Spleen (tissue), 11 donors: ENCODE measurements at regions not wholly inside any gene's neighbourhood (a gene's known extent, or its start where the extent isn't known, plus 50 kb on each side); places are given as distances from the start of the nearest gene placed in this dataset.

Source experiments
- DNase-seq: peaks from one replicate; pipeline ENCODE4 v3.0.0-alpha.2; 2020
- H3K27ac ChIP-seq, 8 donors: fragments of 200-600 bp; sonication (generic) in 7 of 8; 1 replicate in 4 of 8; 2 replicates in 4 of 8; pipeline versions ENCODE4 v1.5.0 to v1.8.0; 2016 to 2021; ENCODE audit warnings: inconsistent platforms in 4 of 8, mild to moderate bottlenecking in 4 of 8, moderate library complexity in 1 of 8
- H3K27me3 ChIP-seq, 7 donors: fragments of 200-600 bp; sonication (generic) in 6 of 7; replicated peaks in 1 of 7; 1 replicate in 4 of 7; 2 replicates in 3 of 7; pipeline versions ENCODE4 v1.5.0 to v1.8.0; 2016 to 2021; ENCODE audit warnings: inconsistent platforms in 3 of 7, mild to moderate bottlenecking in 1 of 7
- H3K36me3 ChIP-seq, 6 donors: fragments of 200-600 bp; sonication (generic) in 5 of 6; 1 replicate in 4 of 6; 2 replicates in 2 of 6; pipeline versions ENCODE4 v1.5.0 to v1.8.0; 2016 to 2021; ENCODE audit warnings: inconsistent platforms in 2 of 6
- H3K4me1 ChIP-seq, 6 donors: fragments of 200-600 bp; sonication (generic) in 5 of 6; 1 replicate in 3 of 6; 2 replicates in 3 of 6; pipeline versions ENCODE4 v1.5.0 to v1.8.0; 2016 to 2021; ENCODE audit warnings: inconsistent platforms in 3 of 6
- H3K4me3 ChIP-seq, 8 donors: fragments of 200-600 bp; sonication (generic) in 7 of 8; 1 replicate in 4 of 8; 2 replicates in 4 of 8; pipeline versions ENCODE4 v1.5.0 to v1.8.0; 2016 to 2021; ENCODE audit warnings: inconsistent platforms in 4 of 8, mild to moderate bottlenecking in 4 of 8, moderate library complexity in 2 of 8
- H3K9me3 ChIP-seq, 8 donors: fragments of 200-600 bp; sonication (generic) in 7 of 8; 1 replicate in 4 of 8; 2 replicates in 4 of 8; pipeline versions ENCODE4 v1.5.0 to v1.8.0; 2016 to 2021; ENCODE audit warnings: inconsistent platforms in 4 of 8
- POLR2A ChIP-seq, 3 donors: fragments of 450-650 bp; IDR thresholded peaks; one replicate each; pipeline ENCODE4 v1.5.1; 2017; ENCODE audit warnings: antibody characterized with exemption in 3 of 3, mild to moderate bottlenecking in 1 of 3
- POLR2AphosphoS5 ChIP-seq, 3 donors: sonication (generic); formaldehyde crosslinking; IDR thresholded peaks; one replicate each; pipeline ENCODE4 v1.5.1; 2017; ENCODE audit warnings: antibody characterized with exemption in 3 of 3
- WGBS, 5 donors: extraction: QIAGEN DNeasy Blood & Tissue Kit in 3 of 5; methylation state at CpG; one replicate each; pipeline versions ENCODE4 v1.1.5 to v1.1.7; 2013 to 2018; 5-methylcytosine and 5-hydroxymethylcytosine counted together
- intact Hi-C: fragments of 100-400 bp; cut with DNase I; formaldehyde crosslinking; loops from one replicate; pipeline ENCODE4 v1.15.0; 2023; ENCODE audit warnings: low total_unique reads
- TF ChIP-seq, protein P1 (sequence below), 11 experiments: fragments of 200-600 bp in 7 of 11; fragments of 450-650 bp in 4 of 11; sonication (generic) in 4 of 11; IDR thresholded peaks in 8 of 11; conservative IDR thresholded peaks in 3 of 11; 1 replicate in 7 of 11; 2 replicates in 4 of 11; pipeline versions ENCODE4 v1.4.0 to v1.8.0; 2016 to 2021; ENCODE audit warnings: antibody characterized with exemption in 11 of 11, inconsistent platforms in 4 of 11, mild to moderate bottlenecking in 1 of 11
- donor health status: healthy with polysubstance abuse.
- donor health status: DM: no; HTN: no; CAD: no; lungs with moderate emphysema.
- donor health status: DM: no; HTN: no; CAD: no.
- donor health status: Bipolar disorder and iron deficiency.
- donor health status: healthy.
- donor health status: DM: no; HTN: no; CAD: no.
- donor health status: DM: yes; HTN: yes; CAD: no.

GRCh38 chr3:99236576-99236975, 335.1 kb upstream of the DCBLD2 start:
- Histone ChIP-seq H3K4me3 (no peak overlapping the region), H3K27me3 (no peaks in the 10 kb centered on the region), H3K4me1 (no peaks in the 10 kb centered on the region), H3K36me3 (no peaks in the 10 kb centered on the region), H3K27ac (no peak overlapping the region), H3K9me3 (peaks cover 0 to 11% (median 0%) of the 10 kb centered on the region in 8 donors)
- DNase-seq = no peak
- TF ChIP-seq, protein P1, sequence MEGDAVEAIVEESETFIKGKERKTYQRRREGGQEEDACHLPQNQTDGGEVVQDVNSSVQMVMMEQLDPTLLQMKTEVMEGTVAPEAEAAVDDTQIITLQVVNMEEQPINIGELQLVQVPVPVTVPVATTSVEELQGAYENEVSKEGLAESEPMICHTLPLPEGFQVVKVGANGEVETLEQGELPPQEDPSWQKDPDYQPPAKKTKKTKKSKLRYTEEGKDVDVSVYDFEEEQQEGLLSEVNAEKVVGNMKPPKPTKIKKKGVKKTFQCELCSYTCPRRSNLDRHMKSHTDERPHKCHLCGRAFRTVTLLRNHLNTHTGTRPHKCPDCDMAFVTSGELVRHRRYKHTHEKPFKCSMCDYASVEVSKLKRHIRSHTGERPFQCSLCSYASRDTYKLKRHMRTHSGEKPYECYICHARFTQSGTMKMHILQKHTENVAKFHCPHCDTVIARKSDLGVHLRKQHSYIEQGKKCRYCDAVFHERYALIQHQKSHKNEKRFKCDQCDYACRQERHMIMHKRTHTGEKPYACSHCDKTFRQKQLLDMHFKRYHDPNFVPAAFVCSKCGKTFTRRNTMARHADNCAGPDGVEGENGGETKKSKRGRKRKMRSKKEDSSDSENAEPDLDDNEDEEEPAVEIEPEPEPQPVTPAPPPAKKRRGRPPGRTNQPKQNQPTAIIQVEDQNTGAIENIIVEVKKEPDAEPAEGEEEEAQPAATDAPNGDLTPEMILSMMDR (IDR thresholded peaks at IDR 0.05 in 8 of 11, conservative IDR thresholded peaks at IDR 0.05 in 3 of 11) = no peak
- TF ChIP-seq POLR2AphosphoS5 (IDR thresholded peaks at IDR 0.05) (no peak), POLR2A (IDR thresholded peaks at IDR 0.05) (no peak)
- intact Hi-C loops = no loop called here

GRCh38 chr3:99232696-99233095, 331.2 kb upstream of the DCBLD2 start:
- no peak overlapping the region for H3K27ac ChIP-seq

GRCh38 chr3:99218468-99218867, 317.0 kb upstream of the DCBLD2 start:
- Histone ChIP-seq H3K9me3 (peaks cover 0 to 29% (median 24%) of the 10 kb centered on the region in 8 donors), H3K4me1 (no peaks in the 10 kb centered on the region), H3K27me3 (no peaks in the 10 kb centered on the region), H3K4me3 (no peak overlapping the region), H3K27ac (no peak overlapping the region), H3K36me3 (no peaks in the 10 kb centered on the region)
- DNase-seq = no peak
- intact Hi-C loops = no loop called here
- TF ChIP-seq, protein P1 (IDR thresholded peaks at IDR 0.05 in 8 of 11, conservative IDR thresholded peaks at IDR 0.05 in 3 of 11) = no peak
- no peak for TF ChIP-seq POLR2AphosphoS5 (IDR thresholded peaks at IDR 0.05)
- no peak for TF ChIP-seq POLR2A (IDR thresholded peaks at IDR 0.05)
- WGBS, 5 donors = 78 to 90% (median 82%) methylated on average over 1 of the region's 1 CpG

More at GRCh38 chr3:99232696-99233095, 331.2 kb upstream of the DCBLD2 start:
- no peaks in the 10 kb centered on the region for H3K36me3 ChIP-seq
- peaks cover 0 to 8% (median 0%) of the 10 kb centered on the region in 8 donors for H3K9me3 ChIP-seq
- H3K27me3 ChIP-seq = no peaks in the 10 kb centered on the region
- WGBS, 5 donors = 62 to 100% (median 68%) methylated on average over 1 of the region's 1 CpG
- no peaks in the 10 kb centered on the region for H3K4me1 ChIP-seq
- DNase-seq = no peak
- H3K4me3 ChIP-seq = no peak overlapping the region
- intact Hi-C loops = no loop called here
- TF ChIP-seq POLR2A (IDR thresholded peaks at IDR 0.05) (no peak), POLR2AphosphoS5 (IDR thresholded peaks at IDR 0.05) (no peak)
- TF ChIP-seq, protein P1 (IDR thresholded peaks at IDR 0.05 in 8 of 11, conservative IDR thresholded peaks at IDR 0.05 in 3 of 11) = no peak

DNA sequence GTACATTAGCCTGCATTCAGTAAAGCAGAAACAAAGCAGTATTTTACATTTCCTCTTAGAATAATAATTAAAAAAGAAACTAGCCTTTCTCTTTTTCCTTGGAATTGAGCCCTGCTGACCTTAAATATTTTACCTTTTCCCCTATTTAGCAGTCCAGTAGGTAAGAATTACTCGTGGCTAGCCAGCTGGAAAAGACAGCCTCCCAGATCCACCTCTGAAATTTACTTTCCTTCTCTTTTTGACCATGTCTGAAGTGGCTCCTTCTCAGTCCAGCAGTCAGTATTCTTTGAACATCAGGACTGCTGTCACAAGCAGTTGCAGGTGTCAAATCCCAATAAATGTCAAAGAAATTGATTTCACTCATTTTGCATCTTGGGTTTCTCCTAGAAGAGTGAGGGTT, 311.5 kb upstream of the DCBLD2 start:
- TF ChIP-seq, protein P1 (IDR thresholded peaks at IDR 0.05 in 8 of 11, conservative IDR thresholded peaks at IDR 0.05 in 3 of 11) = no peak
- no peak for TF ChIP-seq POLR2AphosphoS5 (IDR thresholded peaks at IDR 0.05)
- TF ChIP-seq POLR2A (IDR thresholded peaks at IDR 0.05) = no peak
- no peaks in the 10 kb centered on the region for H3K27me3 ChIP-seq
- H3K4me3 ChIP-seq = no peak overlapping the region
- intact Hi-C loops = no loop called here
- no peaks in the 10 kb centered on the region for H3K4me1 ChIP-seq
- peaks cover 0 to 28% (median 5%) of the 10 kb centered on the region in 8 donors for H3K9me3 ChIP-seq
- no peaks in the 10 kb centered on the region for H3K36me3 ChIP-seq
- 31 to 50% (median 34%) methylated on average over 1 of the region's 1 CpG for WGBS, 5 donors
- H3K27ac ChIP-seq = no peak overlapping the region
- DNase-seq = no peak
